ENCODE measurements at regions not wholly inside any gene's neighbourhood (a gene's known extent, or its start where the extent isn't known, plus 50 kb on each side); places are given as distances from the start of the nearest gene placed in this dataset.

DNA sequence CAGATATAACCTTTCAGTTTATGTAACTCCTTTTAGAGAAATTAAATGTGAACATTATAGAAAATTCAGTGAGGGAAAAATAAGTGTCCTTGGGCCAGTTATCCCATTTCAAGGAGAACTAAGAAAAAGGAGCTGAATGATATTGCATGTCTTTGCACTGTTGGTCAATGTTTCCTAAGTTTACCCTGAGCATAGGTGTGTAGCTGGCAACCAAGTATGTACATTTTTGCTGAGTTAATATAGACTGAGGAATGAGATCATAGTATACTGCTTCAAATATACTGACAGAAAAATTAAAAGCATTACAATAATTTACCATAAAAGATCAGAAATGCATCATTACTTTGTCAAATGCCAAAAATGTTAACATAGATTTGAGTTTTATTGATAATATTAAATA is 2128.7 kb upstream of the C9orf72 start (continued):
- TF ChIP-seq ZBTB40 (IDR thresholded peaks at IDR 0.05) (no peak), ZBTB40 (CRISPR knock-in tag; IDR thresholded peaks at IDR 0.05) (no peak), CC2D1A (IDR thresholded peaks at IDR 0.05) (no peak), BCL6 (CRISPR knock-in tag; IDR thresholded peaks at IDR 0.05) (no peak), NFRKB (IDR thresholded peaks at IDR 0.05; ENCODE audit: low read depth) (no peak), KLF16 (IDR thresholded peaks at IDR 0.05) (no peak)

Data from K562 (cell line).